ENCODE measurements at regions not wholly inside any gene's neighbourhood (a gene's known extent, or its start where the extent isn't known, plus 50 kb on each side); places are given as distances from the start of the nearest gene placed in this dataset.

GRCh38 chr7:128145191-128145590 lies 95.9 kb upstream of the LEP start:
- no peak for DNase-seq (ENCODE audit: extremely low read depth, low read depth)
- no peak for TF ChIP-seq CTCF (IDR thresholded peaks at IDR 0.05; ENCODE audit: low read depth, low read length)

DNA sequence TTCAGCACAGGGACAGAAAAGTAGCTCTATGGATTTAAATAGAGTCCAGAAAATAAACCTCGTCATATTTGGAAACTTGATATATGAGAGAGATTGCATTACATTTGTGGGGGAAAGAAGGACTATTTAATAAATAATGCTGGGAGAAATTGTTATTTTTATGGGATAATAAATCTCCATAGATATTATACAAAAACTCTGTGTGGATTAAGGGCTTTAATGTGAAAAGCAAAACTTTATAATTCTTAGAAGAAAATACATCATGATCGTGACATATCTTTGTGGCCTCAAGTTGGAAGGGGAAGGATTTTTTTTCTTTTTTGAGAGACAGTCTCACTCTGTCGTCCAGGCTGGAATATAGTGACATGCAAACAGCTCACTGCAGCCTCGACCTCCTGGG lies 95.0 kb upstream of the LEP start:
- no peak for TF ChIP-seq CTCF (IDR thresholded peaks at IDR 0.05; ENCODE audit: low read depth, low read length)
- no peak for DNase-seq (ENCODE audit: extremely low read depth, low read depth)

- no peak for TF ChIP-seq CTCF (IDR thresholded peaks at IDR 0.05; ENCODE audit: low read depth, low read length)
- no peak for DNase-seq (ENCODE audit: extremely low read depth, low read depth)
Measured at GRCh38 chr7:128148676-128149075, 92.4 kb upstream of the LEP start.

DNA sequence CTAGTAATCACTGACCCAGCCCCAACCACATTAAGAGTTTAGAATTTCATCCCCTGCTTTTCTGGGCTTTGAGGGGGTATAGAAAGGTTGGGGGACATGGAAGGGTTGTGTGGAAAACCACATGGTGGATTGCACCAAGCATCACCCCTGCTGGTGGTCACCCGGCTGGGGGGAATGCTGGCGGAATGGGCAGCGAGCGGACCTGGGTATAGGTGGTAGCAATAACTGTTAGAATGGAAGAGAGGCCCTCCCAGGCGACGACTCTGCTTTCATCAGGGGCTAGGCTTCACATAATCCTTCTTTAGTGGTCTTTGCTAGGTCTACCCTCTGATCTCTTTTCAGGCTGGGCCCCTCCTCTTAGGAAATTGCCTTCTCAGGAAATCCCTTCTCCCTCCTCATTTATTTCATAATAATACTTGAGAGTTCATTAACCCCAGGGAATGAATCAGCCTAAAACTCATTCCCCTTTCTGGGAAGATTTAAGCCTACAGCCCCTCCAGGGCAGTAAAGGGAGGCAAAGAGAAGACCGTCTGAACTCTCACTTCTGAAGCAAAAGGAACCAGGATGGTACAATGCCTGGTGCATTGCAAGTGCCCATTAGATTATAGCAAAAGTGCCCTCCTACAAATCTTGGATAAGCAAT lies 90.7 kb upstream of the LEP start:
- no peak for DNase-seq (ENCODE audit: extremely low read depth, low read depth)
- TF ChIP-seq CTCF (IDR thresholded peaks at IDR 0.05; ENCODE audit: low read depth, low read length), result no peak

GRCh38 chr7:128151635-128152034 lies 89.4 kb upstream of the LEP start:
- no peak for TF ChIP-seq CTCF (IDR thresholded peaks at IDR 0.05; ENCODE audit: low read depth, low read length)
- DNase-seq (ENCODE audit: extremely low read depth, low read depth), result no peak

DNA sequence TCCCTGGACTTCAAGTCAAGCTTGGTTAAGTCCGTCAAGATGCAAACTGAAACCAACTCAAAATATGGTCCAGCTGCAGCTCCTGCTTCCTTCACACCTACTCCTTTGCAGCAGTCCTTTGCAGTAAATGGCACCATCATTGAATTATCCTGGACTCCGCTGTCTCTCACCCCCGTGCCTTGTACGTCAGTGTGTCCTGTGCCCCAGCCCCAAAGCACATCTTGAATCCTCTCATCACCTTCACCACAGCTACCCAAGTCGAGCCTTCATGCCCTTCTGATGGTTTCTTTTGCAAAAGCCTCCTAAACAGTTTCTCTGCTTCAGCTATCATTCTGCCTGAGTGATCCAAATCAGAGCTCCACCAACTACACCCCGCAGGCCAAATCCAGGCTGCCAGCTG lies 88.4 kb upstream of the LEP start:
- no peak for TF ChIP-seq CTCF (IDR thresholded peaks at IDR 0.05; ENCODE audit: low read depth, low read length)
- no peak for DNase-seq (ENCODE audit: extremely low read depth, low read depth)

GRCh38 chr7:128153436-128153835 lies 87.6 kb upstream of the LEP start:
- no peak for DNase-seq (ENCODE audit: extremely low read depth, low read depth)
- TF ChIP-seq CTCF (IDR thresholded peaks at IDR 0.05; ENCODE audit: low read depth, low read length), result no peak
